ENCODE measurements at regions not wholly inside any gene's neighbourhood (a gene's known extent, or its start where the extent isn't known, plus 50 kb on each side); places are given as distances from the start of the nearest gene placed in this dataset.

- H3K36me3 Mint-ChIP-seq (ENCODE audit: low read depth) = no peaks in the 10 kb centered on the region
- Histone ChIP-seq H3K4me1 (ENCODE audit: insufficient read depth) (peaks cover 11% of the 10 kb centered on the region), H3F3A (replicated peaks; ENCODE audit: low read depth) (no peaks in the 10 kb centered on the region), H3K27me3 (ENCODE audit: insufficient read depth) (peaks cover 100% of the 10 kb centered on the region), H3K79me2 (replicated peaks; ENCODE audit: insufficient read depth) (no peaks in the 10 kb centered on the region), H3K27ac (ENCODE audit: low read depth) (no peak overlapping the region), H3K4me3 (peak overlapping the region; percentile 55), H3K9me2 (ENCODE audit: insufficient read depth) (no peaks in the 10 kb centered on the region), H2AFZ (peak overlapping the region; percentile 28; the same call in 1 of the 2 replicates), H3K4me2 (peak overlapping the region; percentile 78), H4K20me1 (replicated peaks; ENCODE audit: insufficient read depth) (no peaks in the 10 kb centered on the region; the same call in 1 of the 2 replicates), H3K36me3 (ENCODE audit: insufficient read depth) (no peaks in the 10 kb centered on the region)
- H3K4me3 Mint-ChIP-seq = peak overlapping the region; percentile 70
- peak; percentile 38 for DNase-seq (ENCODE audit: low spot score)
- H3K9me3 Mint-ChIP-seq = no peaks in the 10 kb centered on the region
- peak; percentile 86 for ATAC-seq
- TF ChIP-seq EZH2 (IDR thresholded peaks at IDR 0.05; ENCODE audit: low read depth, unreplicated experiment) (peak; percentile 55), CTCF (conservative IDR thresholded peaks at IDR 0.05; ENCODE audit: low read depth in 2 of 2) (no peak)
- H3K4me1 Mint-ChIP-seq = peaks cover 13% of the 10 kb centered on the region
- H3K27me3 Mint-ChIP-seq (ENCODE audit: insufficient read depth, low read depth, poor library complexity) = peaks cover 62% of the 10 kb centered on the region
- H3K27ac Mint-ChIP-seq = no peak overlapping the region
Measured at GRCh38 chrX:139194571-139195280, 335.8 kb upstream of the F9 start.

- Histone ChIP-seq H3K4me3 (no peak overlapping the region), H3K9me2 (ENCODE audit: insufficient read depth) (no peaks in the 10 kb centered on the region), H3K79me2 (replicated peaks; ENCODE audit: insufficient read depth) (no peaks in the 10 kb centered on the region), H3K4me1 (ENCODE audit: insufficient read depth) (peaks cover 11% of the 10 kb centered on the region), H4K20me1 (replicated peaks; ENCODE audit: insufficient read depth) (no peaks in the 10 kb centered on the region; the same call in 1 of the 2 replicates), H3K36me3 (ENCODE audit: insufficient read depth) (no peaks in the 10 kb centered on the region), H3K27me3 (ENCODE audit: insufficient read depth) (peaks cover 100% of the 10 kb centered on the region), H2AFZ (no peak overlapping the region), H3K27ac (ENCODE audit: low read depth) (no peak overlapping the region), H3F3A (replicated peaks; ENCODE audit: low read depth) (no peaks in the 10 kb centered on the region), H3K4me2 (no peak overlapping the region)
- no peak overlapping the region for H3K27ac Mint-ChIP-seq
- H3K4me3 Mint-ChIP-seq = no peak overlapping the region
- ATAC-seq (peak; percentile 61), DNase-seq (ENCODE audit: low spot score) (peak; percentile 27)
- H3K9me3 Mint-ChIP-seq = no peaks in the 10 kb centered on the region
- H3K4me1 Mint-ChIP-seq = peaks cover 13% of the 10 kb centered on the region
- peaks cover 71% of the 10 kb centered on the region for H3K27me3 Mint-ChIP-seq (ENCODE audit: insufficient read depth, low read depth, poor library complexity)
- H3K36me3 Mint-ChIP-seq (ENCODE audit: low read depth) = no peaks in the 10 kb centered on the region
- TF ChIP-seq CREB1 (CRISPR knock-in tag; IDR thresholded peaks at IDR 0.05; ENCODE audit: low read depth) = no peak
- TF ChIP-seq CTCF (conservative IDR thresholded peaks at IDR 0.05; ENCODE audit: low read depth in 2 of 2) = no peak
- no peak for TF ChIP-seq NANOG (IDR thresholded peaks at IDR 0.05; ENCODE audit: borderline replicate concordance)
- TF ChIP-seq POLR2AphosphoS5 (IDR thresholded peaks at IDR 0.05; ENCODE audit: low read depth) = no peak
- TF ChIP-seq ZNF462 (CRISPR knock-in tag; IDR thresholded peaks at IDR 0.05) = no peak
Measured at GRCh38 chrX:139192386-139192961, 338.1 kb upstream of the F9 start.
